DND-41 (cell line): ENCODE measurements at regions not wholly inside any gene's neighbourhood (a gene's known extent, or its start where the extent isn't known, plus 50 kb on each side); places are given as distances from the start of the nearest gene placed in this dataset.

Experiments
- EZH2 ChIP-seq: IDR thresholded peaks from 3 replicates; pipeline ENCODE4 v1.6.1; 2012; ENCODE audit warnings: borderline replicate concordance, low read depth, mild to moderate bottlenecking, moderate library complexity, low read length, inconsistent platforms; ENCODE audit not compliant: severe bottlenecking
- TF ChIP-seq, protein P1 (sequence below): IDR thresholded peaks from 2 replicates; pipeline ENCODE4 v1.5.1; 2012; ENCODE audit warnings: borderline replicate concordance, low read length, moderate library complexity, mild to moderate bottlenecking; ENCODE audit not compliant: poor library complexity, severe bottlenecking; ENCODE audit errors: extremely low read depth

DNA sequence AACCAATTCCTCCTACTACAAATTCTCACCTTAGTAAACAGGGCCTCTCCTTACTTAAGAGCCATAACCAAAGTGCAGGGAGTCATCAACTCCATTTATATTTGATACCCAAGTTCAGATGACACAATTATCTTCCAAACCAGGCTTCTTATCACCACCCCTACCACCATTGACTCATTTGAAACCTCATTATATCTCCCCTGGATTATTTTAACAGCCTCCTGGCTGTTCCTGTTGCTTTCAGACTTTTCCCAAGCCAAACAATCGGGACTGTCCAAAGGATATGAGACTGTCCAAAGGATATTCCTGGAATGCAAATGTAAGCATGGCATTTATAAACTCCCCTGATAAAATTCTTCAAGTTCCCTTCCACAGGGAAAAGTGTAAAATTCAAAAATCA is 394.3 kb downstream of the MAFB start:
- TF ChIP-seq, protein P1, sequence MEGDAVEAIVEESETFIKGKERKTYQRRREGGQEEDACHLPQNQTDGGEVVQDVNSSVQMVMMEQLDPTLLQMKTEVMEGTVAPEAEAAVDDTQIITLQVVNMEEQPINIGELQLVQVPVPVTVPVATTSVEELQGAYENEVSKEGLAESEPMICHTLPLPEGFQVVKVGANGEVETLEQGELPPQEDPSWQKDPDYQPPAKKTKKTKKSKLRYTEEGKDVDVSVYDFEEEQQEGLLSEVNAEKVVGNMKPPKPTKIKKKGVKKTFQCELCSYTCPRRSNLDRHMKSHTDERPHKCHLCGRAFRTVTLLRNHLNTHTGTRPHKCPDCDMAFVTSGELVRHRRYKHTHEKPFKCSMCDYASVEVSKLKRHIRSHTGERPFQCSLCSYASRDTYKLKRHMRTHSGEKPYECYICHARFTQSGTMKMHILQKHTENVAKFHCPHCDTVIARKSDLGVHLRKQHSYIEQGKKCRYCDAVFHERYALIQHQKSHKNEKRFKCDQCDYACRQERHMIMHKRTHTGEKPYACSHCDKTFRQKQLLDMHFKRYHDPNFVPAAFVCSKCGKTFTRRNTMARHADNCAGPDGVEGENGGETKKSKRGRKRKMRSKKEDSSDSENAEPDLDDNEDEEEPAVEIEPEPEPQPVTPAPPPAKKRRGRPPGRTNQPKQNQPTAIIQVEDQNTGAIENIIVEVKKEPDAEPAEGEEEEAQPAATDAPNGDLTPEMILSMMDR, result no peak
- no peak for TF ChIP-seq EZH2
